Astrocyte (in vitro differentiated cells and primary cell): ENCODE measurements at regions not wholly inside any gene's neighbourhood (a gene's known extent, or its start where the extent isn't known, plus 50 kb on each side); places are given as distances from the start of the nearest gene placed in this dataset.
A peak's percentile ranks its signal among the peaks of the same experiment; 100 is the strongest.

Experiments
- DNase-seq: peaks from one replicate; pipeline ENCODE4 v3.0.0-alpha.2; 2010; ENCODE audit warnings: low read depth
- FAIRE-seq: peaks from 2 replicates; lab custom pipeline; 2011; peaks lifted over from hg19 to GRCh38; lab: Jason Lieb, UNC
- H2AFZ ChIP-seq: 2 replicates; pipeline ENCODE4 v1.6.0; 2012; ENCODE audit warnings: low read depth, low read length, inconsistent platforms
- H3K27ac ChIP-seq: 2 replicates; pipeline ENCODE4 v1.5.1; 2011; ENCODE audit warnings: low read depth, low read length, inconsistent platforms
- H3K27me3 ChIP-seq: 2 replicates; pipeline ENCODE4 v1.6.0; 2011; ENCODE audit warnings: low read length, inconsistent platforms; ENCODE audit not compliant: insufficient read depth
- H3K36me3 ChIP-seq: 2 replicates; pipeline ENCODE4 v1.5.1; 2011; ENCODE audit warnings: low read length, inconsistent platforms; ENCODE audit not compliant: insufficient read depth
- H3K4me1 ChIP-seq: 2 replicates; pipeline ENCODE4 v1.5.1; 2011; ENCODE audit warnings: low read length, inconsistent platforms; ENCODE audit not compliant: insufficient read depth
- H3K4me2 ChIP-seq: 2 replicates; pipeline ENCODE4 v1.6.0; 2012; ENCODE audit warnings: low read length, inconsistent platforms
- H3K4me3 ChIP-seq: 2 replicates; pipeline ENCODE4 v1.5.1; 2011; ENCODE audit warnings: low read depth, mild to moderate bottlenecking, low read length, inconsistent platforms; ENCODE audit not compliant: insufficient read depth
- H3K79me2 ChIP-seq: 2 replicates; pipeline ENCODE4 v1.6.0; 2012; ENCODE audit warnings: mild to moderate bottlenecking, low read length, inconsistent platforms; ENCODE audit not compliant: insufficient read depth
- H3K9ac ChIP-seq: 2 replicates; pipeline ENCODE4 v1.6.0; 2012; ENCODE audit warnings: mild to moderate bottlenecking, low read length, inconsistent platforms
- H3K9me3 ChIP-seq: 2 replicates; pipeline ENCODE4 v1.5.1; 2012; ENCODE audit warnings: low read depth, mild to moderate bottlenecking, low read length, inconsistent platforms; ENCODE audit not compliant: insufficient read depth
- H4K20me1 ChIP-seq: 2 replicates; pipeline ENCODE4 v1.6.0; 2012; ENCODE audit warnings: low read length, inconsistent platforms; ENCODE audit not compliant: insufficient read depth
- H3K27ac Mint-ChIP-seq: one replicate; pipeline ENCODE4 v1.8.0; 2021; ENCODE audit warnings: mild to moderate bottlenecking, mixed read lengths; ENCODE audit not compliant: unreplicated experiment
- H3K27me3 Mint-ChIP-seq: one replicate; pipeline ENCODE4 v1.8.0; 2021; ENCODE audit warnings: low read depth, mixed read lengths; ENCODE audit not compliant: unreplicated experiment
- H3K36me3 Mint-ChIP-seq: one replicate; pipeline ENCODE4 v1.8.0; 2021; ENCODE audit warnings: low read depth, mixed read lengths; ENCODE audit not compliant: unreplicated experiment
- H3K4me1 Mint-ChIP-seq: one replicate; pipeline ENCODE4 v1.8.0; 2021; ENCODE audit warnings: low read depth, mixed read lengths; ENCODE audit not compliant: unreplicated experiment
- H3K4me3 Mint-ChIP-seq: one replicate; pipeline ENCODE4 v1.8.0; 2021; ENCODE audit warnings: mild to moderate bottlenecking, moderate library complexity, mixed read lengths; ENCODE audit not compliant: unreplicated experiment
- H3K9me3 Mint-ChIP-seq: one replicate; pipeline ENCODE4 v1.8.0; 2021; ENCODE audit warnings: mild to moderate bottlenecking, mixed read lengths; ENCODE audit not compliant: unreplicated experiment
- CTCF ChIP-seq: IDR thresholded peaks from 2 replicates; pipeline ENCODE4 v1.5.1; 2011; ENCODE audit warnings: low read depth, mild to moderate bottlenecking, inconsistent platforms, low read length, moderate library complexity; ENCODE audit not compliant: insufficient read depth
- EZH2 ChIP-seq: IDR thresholded peaks from 2 replicates; pipeline ENCODE4 v1.6.1; 2012; ENCODE audit warnings: mild to moderate bottlenecking, low read length, inconsistent platforms; ENCODE audit not compliant: insufficient read depth

DNA sequence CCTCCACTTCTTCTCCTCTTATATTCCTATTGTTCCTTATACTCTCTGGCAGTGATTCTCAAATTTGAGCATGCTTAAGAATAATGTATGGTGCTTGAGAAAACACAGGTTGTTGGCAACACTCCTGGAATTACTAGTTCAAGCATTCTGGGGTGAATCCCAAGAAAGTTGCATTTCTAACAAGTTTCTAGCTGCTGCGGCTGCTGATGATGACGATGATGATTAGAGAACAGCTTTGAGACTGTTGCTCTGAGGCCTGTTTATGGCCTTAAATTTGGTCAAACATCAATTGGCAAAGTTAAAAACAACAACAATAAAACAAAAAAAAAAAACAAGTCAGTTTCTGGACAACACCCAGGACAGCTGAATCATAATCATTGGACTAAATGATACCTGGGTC lies 961.9 kb downstream of the CDH11 start:
- FAIRE-seq (no peak), DNase-seq (peak; percentile 51)
- TF ChIP-seq EZH2 (no peak), CTCF (no peak)
- no peaks in the 10 kb centered on the region for H3K36me3 ChIP-seq
- H3K4me1 ChIP-seq: peaks cover 12% of the 10 kb centered on the region
- H3K9me3 Mint-ChIP-seq: peaks cover 4% of the 10 kb centered on the region
- H4K20me1 ChIP-seq: no peaks in the 10 kb centered on the region
- no peak overlapping the region for H3K27ac Mint-ChIP-seq
- no peak overlapping the region for H3K4me3 Mint-ChIP-seq
- H3K79me2 ChIP-seq: no peaks in the 10 kb centered on the region
- no peaks in the 10 kb centered on the region for H3K36me3 Mint-ChIP-seq
- H3K27me3 ChIP-seq: no peaks in the 10 kb centered on the region
- no peaks in the 10 kb centered on the region for H3K9me3 ChIP-seq
- H2AFZ ChIP-seq: no peak overlapping the region
- no peak overlapping the region for H3K4me3 ChIP-seq
- H3K4me1 Mint-ChIP-seq: peaks cover 29% of the 10 kb centered on the region
- no peak overlapping the region for H3K4me2 ChIP-seq
- H3K9ac ChIP-seq: no peak overlapping the region
- H3K27me3 Mint-ChIP-seq: no peaks in the 10 kb centered on the region
- H3K27ac ChIP-seq: no peak overlapping the region

GRCh38 chr16:64158941-64159588 lies 962.8 kb downstream of the CDH11 start:
- Histone ChIP-seq H3K79me2 (no peaks in the 10 kb centered on the region), H3K4me2 (no peak overlapping the region), H3K9me3 (no peaks in the 10 kb centered on the region), H3K36me3 (no peaks in the 10 kb centered on the region), H3K27ac (no peak overlapping the region), H3K9ac (no peak overlapping the region), H4K20me1 (no peaks in the 10 kb centered on the region), H3K27me3 (no peaks in the 10 kb centered on the region), H3K4me3 (no peak overlapping the region), H2AFZ (no peak overlapping the region), H3K4me1 (peaks cover 12% of the 10 kb centered on the region)
- H3K27me3 Mint-ChIP-seq: no peaks in the 10 kb centered on the region
- no peaks in the 10 kb centered on the region for H3K36me3 Mint-ChIP-seq
- H3K27ac Mint-ChIP-seq: no peak overlapping the region
- DNase-seq (no peak), FAIRE-seq (no peak)
- H3K9me3 Mint-ChIP-seq: peaks cover 4% of the 10 kb centered on the region
- peaks cover 29% of the 10 kb centered on the region for H3K4me1 Mint-ChIP-seq
- H3K4me3 Mint-ChIP-seq: no peak overlapping the region
- TF ChIP-seq CTCF (no peak), EZH2 (no peak)

- TF ChIP-seq EZH2 (no peak), CTCF (no peak)
- Mint-ChIP-seq H3K27ac (peak overlapping the region; percentile 35), H3K27me3 (no peaks in the 10 kb centered on the region), H3K36me3 (no peaks in the 10 kb centered on the region), H3K9me3 (peaks cover 3% of the 10 kb centered on the region), H3K4me1 (peaks cover 29% of the 10 kb centered on the region), H3K4me3 (no peak overlapping the region)
- FAIRE-seq (no peak), DNase-seq (peak; percentile 46)
- no peak overlapping the region for H2AFZ ChIP-seq
- no peaks in the 10 kb centered on the region for H3K9me3 ChIP-seq
- H3K79me2 ChIP-seq: no peaks in the 10 kb centered on the region
- no peaks in the 10 kb centered on the region for H3K27me3 ChIP-seq
- H3K27ac ChIP-seq: no peak overlapping the region
- H4K20me1 ChIP-seq: no peaks in the 10 kb centered on the region
- H3K4me1 ChIP-seq: no peaks in the 10 kb centered on the region
- H3K36me3 ChIP-seq: no peaks in the 10 kb centered on the region
- H3K4me3 ChIP-seq: no peak overlapping the region
- H3K4me2 ChIP-seq: no peak overlapping the region
- H3K9ac ChIP-seq: no peak overlapping the region
These were observed 968.1 kb downstream of the CDH11 start for GRCh38 chr16:64153718-64154117.
